B cell (primary cell): ENCODE measurements at regions not wholly inside any gene's neighbourhood (a gene's known extent, or its start where the extent isn't known, plus 50 kb on each side); places are given as distances from the start of the nearest gene placed in this dataset.

Experiments used
- ATAC-seq: fragments of 200-7000 bp; cut with Tn5 transposase; one replicate; pipeline ENCODE4 v1.10.0; 2021; ENCODE audit warnings: low read depth, mild to moderate bottlenecking, moderate number of reproducible peaks, moderate library complexity
- CTCF ChIA-PET: fragments of 350-600 bp; sonication (Branson Sonifier 250); formaldehyde crosslinking; loops from one replicate; lab custom pipeline; 2021; ENCODE audit warnings: antibody characterized with exemption, inconsistent platforms; lab: Charles Lee
- POLR2A ChIA-PET: fragments of 350-600 bp; sonication (Branson Sonifier 250); formaldehyde crosslinking; loops from one replicate; lab custom pipeline; 2021; ENCODE audit warnings: antibody characterized with exemption; lab: Charles Lee
- DNase-seq: peaks from one replicate; pipeline ENCODE4 v3.0.0; 2013
- H2AFZ ChIP-seq: 2 replicates; pipeline ENCODE4 v1.6.1; 2012; ENCODE audit warnings: mild to moderate bottlenecking, low read depth, low read length; ENCODE audit not compliant: insufficient read depth, poor library complexity, severe bottlenecking
- H3K27ac ChIP-seq, 2 donors: 1 replicate in 1 of 2; 2 replicates in 1 of 2; pipeline ENCODE4 v1.5.1; 2012 to 2013; ENCODE audit warnings: low read length in 2 of 2, mild to moderate bottlenecking in 2 of 2, moderate library complexity in 1 of 2
- H3K27me3 ChIP-seq, 4 experiments: fragments of 200-600 bp in 1 of 4; sonication (generic) in 1 of 4; replicated peaks in 1 of 4; 1 replicate in 2 of 4; 2 replicates in 2 of 4; pipeline versions ENCODE4 v1.6.1 to v1.7.0; 2013 to 2016; ENCODE audit warnings: low read length in 3 of 4, mild to moderate bottlenecking in 2 of 4, mixed read lengths in 1 of 4, moderate library complexity in 1 of 4; ENCODE audit not compliant: insufficient read depth in 4 of 4, control insufficient read depth in 3 of 4; ENCODE audit errors: control extremely low read depth in 1 of 4
- H3K36me3 ChIP-seq, 2 experiments: replicated peaks in 1 of 2; 1 replicate in 1 of 2; 2 replicates in 1 of 2; pipeline versions ENCODE4 v1.6.1 to v1.7.1; 2013; ENCODE audit warnings: low read length in 1 of 2; ENCODE audit not compliant: insufficient read depth in 2 of 2, control insufficient read depth in 1 of 2; ENCODE audit errors: control extremely low read depth in 1 of 2, extremely low read depth in 1 of 2
- H3K4me1 ChIP-seq, 2 donors: fragments of 200-600 bp in 1 of 2; sonication (generic) in 1 of 2; 1 replicate in 1 of 2; 2 replicates in 1 of 2; pipeline versions ENCODE4 v1.5.1 to v1.6.1; 2013 to 2017; ENCODE audit warnings: low read length in 2 of 2; ENCODE audit not compliant: control insufficient read depth in 2 of 2, insufficient read depth in 2 of 2
- H3K4me2 ChIP-seq: replicated peaks from 2 replicates; pipeline ENCODE3; 2012; ENCODE audit warnings: mild to moderate bottlenecking, low read depth, low read length; ENCODE audit not compliant: poor library complexity, severe bottlenecking
- H3K4me3 ChIP-seq, 5 experiments: fragments of 200-600 bp in 1 of 5; sonication (generic) in 1 of 5; 1 replicate in 3 of 5; 2 replicates in 2 of 5; pipeline versions ENCODE4 v1.5.1 to v1.7.0; 2011 to 2016; ENCODE audit warnings: low read length in 4 of 5, mild to moderate bottlenecking in 4 of 5, low read depth in 2 of 5, control low read depth in 1 of 5, moderate library complexity in 1 of 5; ENCODE audit not compliant: insufficient read depth in 1 of 5; ENCODE audit errors: control extremely low read depth in 1 of 5, extremely low read depth in 1 of 5
- H3K79me2 ChIP-seq: fragments of 200-600 bp; sonication (generic); one replicate; pipeline ENCODE4 v1.6.0; 2016; ENCODE audit warnings: low read length; ENCODE audit not compliant: control insufficient read depth, insufficient read depth
- H3K9ac ChIP-seq: fragments of 200-600 bp; sonication (generic); 2 replicates; pipeline ENCODE4 v1.6.1; 2017; ENCODE audit warnings: mild to moderate bottlenecking, low read length, moderate library complexity
- H3K9me3 ChIP-seq, 3 donors: one replicate each; pipeline versions ENCODE4 v1.6.1 to v1.7.1; 2013; ENCODE audit warnings: low read length in 2 of 3; ENCODE audit not compliant: control insufficient read depth in 2 of 3, insufficient read depth in 1 of 3; ENCODE audit errors: control extremely low read depth in 1 of 3
- H4K20me1 ChIP-seq: 2 replicates; pipeline ENCODE4 v1.6.0; 2012; ENCODE audit warnings: mild to moderate bottlenecking, low read length; ENCODE audit not compliant: insufficient read depth, control insufficient read depth, poor library complexity, severe bottlenecking
- H3K27ac Mint-ChIP-seq: one replicate; pipeline ENCODE4 v1.8.0; 2021; ENCODE audit warnings: mixed read lengths
- H3K27me3 Mint-ChIP-seq: one replicate; pipeline ENCODE4 v1.8.0; 2021; ENCODE audit warnings: mixed read lengths
- H3K4me1 Mint-ChIP-seq: one replicate; pipeline ENCODE4 v1.8.0; 2021; ENCODE audit warnings: mixed read lengths
- H3K4me3 Mint-ChIP-seq: one replicate; pipeline ENCODE4 v1.8.0; 2021; ENCODE audit warnings: mixed read lengths
- H3K9me3 Mint-ChIP-seq: one replicate; pipeline ENCODE4 v1.8.0; 2022; ENCODE audit warnings: mixed read lengths; ENCODE audit not compliant: insufficient read depth
- EZH2 ChIP-seq: IDR thresholded peaks from 2 replicates; pipeline ENCODE4 v1.6.1; 2012; ENCODE audit warnings: borderline replicate concordance, low read depth, mild to moderate bottlenecking, moderate library complexity, low read length; ENCODE audit not compliant: insufficient read depth, poor library complexity, severe bottlenecking
- WGBS: methylation state at CpG from one replicate; pipeline ENCODE4 v1.1.5; 2013; ENCODE audit warnings: missing lambda C conversion rate; ENCODE audit not compliant: insufficient coverage; 5-methylcytosine and 5-hydroxymethylcytosine counted together
- intact Hi-C: fragments of 100-400 bp; cut with micrococcal nuclease; formaldehyde crosslinking; loops from one replicate; pipeline ENCODE4 v1.10.0; 2022
- TF ChIP-seq, protein P1 (sequence below): fragments of 200-600 bp; IDR thresholded peaks from one replicate; pipeline ENCODE4 v1.8.0; 2022; ENCODE audit warnings: antibody characterized with exemption, mild to moderate bottlenecking

DNA sequence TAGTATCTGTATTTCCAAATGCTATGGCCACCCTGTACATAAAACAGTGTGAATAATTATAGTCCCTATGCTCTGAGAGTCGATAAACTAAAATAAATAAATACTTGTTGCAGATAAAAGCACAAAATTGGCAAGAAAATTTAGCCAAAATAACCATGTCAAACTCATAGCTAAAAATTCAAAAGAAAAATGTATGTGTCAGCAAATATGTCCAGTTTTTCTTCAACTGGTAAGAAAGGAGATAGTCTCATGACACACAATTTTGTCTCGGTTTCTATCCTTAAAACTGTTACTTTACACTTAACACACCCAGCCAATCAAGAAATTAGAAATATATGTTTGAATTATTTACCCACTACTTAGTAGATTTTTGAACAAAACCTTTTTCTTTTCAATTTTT is 145.6 kb upstream of the FSCB start:
- H3K27ac Mint-ChIP-seq, result no peak overlapping the region
- Histone ChIP-seq H3K27ac (no peak overlapping the region), H3K9ac (no peak overlapping the region), H4K20me1 (no peaks in the 10 kb centered on the region), H3K4me1 (no peaks in the 10 kb centered on the region), H3K4me2 (no peak overlapping the region), H3K79me2 (no peaks in the 10 kb centered on the region), H2AFZ (no peak overlapping the region), H3K27me3 (no peaks in the 10 kb centered on the region), H3K9me3 (peaks cover 0 to 3% (median 0%) of the 10 kb centered on the region in 3 donors), H3K36me3 (no peaks in the 10 kb centered on the region), H3K4me3 (no peak overlapping the region)
- ChIA-PET CTCF (no interaction called here), POLR2A (no interaction called here)
- no CpG with 5 or more reads among the region's 2 CpGs for WGBS
- no peaks in the 10 kb centered on the region for H3K4me1 Mint-ChIP-seq
- no peaks in the 10 kb centered on the region for H3K9me3 Mint-ChIP-seq
- no peak for DNase-seq
- no peak for TF ChIP-seq EZH2
- TF ChIP-seq, protein P1, sequence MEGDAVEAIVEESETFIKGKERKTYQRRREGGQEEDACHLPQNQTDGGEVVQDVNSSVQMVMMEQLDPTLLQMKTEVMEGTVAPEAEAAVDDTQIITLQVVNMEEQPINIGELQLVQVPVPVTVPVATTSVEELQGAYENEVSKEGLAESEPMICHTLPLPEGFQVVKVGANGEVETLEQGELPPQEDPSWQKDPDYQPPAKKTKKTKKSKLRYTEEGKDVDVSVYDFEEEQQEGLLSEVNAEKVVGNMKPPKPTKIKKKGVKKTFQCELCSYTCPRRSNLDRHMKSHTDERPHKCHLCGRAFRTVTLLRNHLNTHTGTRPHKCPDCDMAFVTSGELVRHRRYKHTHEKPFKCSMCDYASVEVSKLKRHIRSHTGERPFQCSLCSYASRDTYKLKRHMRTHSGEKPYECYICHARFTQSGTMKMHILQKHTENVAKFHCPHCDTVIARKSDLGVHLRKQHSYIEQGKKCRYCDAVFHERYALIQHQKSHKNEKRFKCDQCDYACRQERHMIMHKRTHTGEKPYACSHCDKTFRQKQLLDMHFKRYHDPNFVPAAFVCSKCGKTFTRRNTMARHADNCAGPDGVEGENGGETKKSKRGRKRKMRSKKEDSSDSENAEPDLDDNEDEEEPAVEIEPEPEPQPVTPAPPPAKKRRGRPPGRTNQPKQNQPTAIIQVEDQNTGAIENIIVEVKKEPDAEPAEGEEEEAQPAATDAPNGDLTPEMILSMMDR, result no peak
- no peak for ATAC-seq
- H3K27me3 Mint-ChIP-seq, result no peaks in the 10 kb centered on the region
- H3K4me3 Mint-ChIP-seq, result no peak overlapping the region
- intact Hi-C loops, result no loop called here

DNA sequence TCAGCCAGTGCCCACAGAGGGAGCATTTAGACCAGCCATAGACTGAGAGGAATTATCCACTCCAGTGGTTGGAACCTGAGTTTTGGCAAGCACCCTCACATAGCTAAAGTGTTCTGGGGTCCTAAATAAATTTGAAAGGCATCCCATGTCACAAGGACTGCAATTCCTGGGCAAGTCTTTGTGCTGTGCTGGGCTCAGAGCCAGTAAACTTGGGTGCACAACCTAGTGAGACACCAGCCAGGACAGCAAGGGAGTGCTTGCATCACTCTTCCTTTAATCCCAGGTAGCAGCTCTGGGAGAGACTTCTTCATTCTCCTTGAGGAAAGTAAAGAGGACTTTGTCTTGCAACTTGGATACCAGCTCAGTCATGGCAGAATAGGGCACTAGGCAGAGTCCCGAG is 142.0 kb upstream of the FSCB start:
- Histone ChIP-seq H3K4me1 (no peaks in the 10 kb centered on the region), H3K4me3 (no peak overlapping the region), H3K27me3 (no peaks in the 10 kb centered on the region), H3K9ac (no peak overlapping the region), H3K9me3 (peaks cover 0 to 3% (median 0%) of the 10 kb centered on the region in 3 donors), H3K4me2 (no peak overlapping the region), H3K79me2 (no peaks in the 10 kb centered on the region), H4K20me1 (no peaks in the 10 kb centered on the region), H3K27ac (no peak overlapping the region), H3K36me3 (no peaks in the 10 kb centered on the region), H2AFZ (no peak overlapping the region)
- ChIA-PET CTCF (no interaction called here), POLR2A (no interaction called here)
- H3K27me3 Mint-ChIP-seq, result no peaks in the 10 kb centered on the region
- no peak overlapping the region for H3K4me3 Mint-ChIP-seq
- H3K9me3 Mint-ChIP-seq, result no peaks in the 10 kb centered on the region
- ATAC-seq, result no peak
- no peaks in the 10 kb centered on the region for H3K4me1 Mint-ChIP-seq
- TF ChIP-seq, protein P1, result no peak
- TF ChIP-seq EZH2, result no peak
- no peak for DNase-seq
- intact Hi-C loops, result no loop called here
- 89% methylated on average over 1 of the region's 1 CpG for WGBS
- H3K27ac Mint-ChIP-seq, result no peak overlapping the region
